GM21367 (cell line): ENCODE measurements at regions not wholly inside any gene's neighbourhood (a gene's known extent, or its start where the extent isn't known, plus 50 kb on each side); places are given as distances from the start of the nearest gene placed in this dataset.

Source experiments
- ATAC-seq: cut with Tn5 transposase; IDR thresholded peaks from one replicate; pipeline ENCODE4 v1.9.1; 2021; ENCODE audit not compliant: unreplicated experiment

DNA sequence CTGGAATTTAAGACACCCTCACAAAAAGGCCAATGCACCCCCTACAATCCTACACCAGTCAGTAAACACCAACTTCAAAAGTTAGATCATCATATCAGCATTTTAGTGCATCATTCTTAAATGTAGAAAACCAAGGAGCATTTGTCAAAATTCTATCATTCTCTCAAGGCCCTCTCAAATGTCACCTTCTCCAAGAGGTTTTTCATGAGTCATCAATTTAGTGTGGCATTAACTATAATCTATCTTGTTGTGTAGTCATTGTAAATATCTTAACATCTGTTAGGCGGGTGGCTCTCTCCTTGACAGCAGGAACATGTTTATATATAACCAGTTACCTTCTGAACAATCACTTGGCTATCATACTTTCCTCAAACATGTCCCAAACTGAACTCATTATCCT, 62.1 kb upstream of the G2E3 start:
- no peak for ATAC-seq

DNA sequence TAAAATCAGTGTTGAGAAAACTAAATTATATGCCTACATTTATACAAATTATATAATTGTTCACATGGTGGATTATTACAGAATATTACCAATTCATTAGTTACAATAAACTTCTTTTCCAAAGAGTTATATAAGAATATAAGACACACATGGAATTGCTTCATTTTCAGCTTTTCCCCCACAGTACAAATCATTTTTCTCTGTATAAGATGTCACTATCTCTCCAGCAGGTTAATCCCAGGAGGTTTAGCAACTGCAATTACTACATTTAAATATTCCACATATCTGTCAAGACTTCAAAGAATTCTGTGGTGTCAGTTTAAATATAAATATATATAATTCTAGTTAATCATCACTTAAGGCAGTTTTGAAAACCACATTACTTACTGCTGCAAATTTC, 59.6 kb upstream of the G2E3 start:
- ATAC-seq: no peak

DNA sequence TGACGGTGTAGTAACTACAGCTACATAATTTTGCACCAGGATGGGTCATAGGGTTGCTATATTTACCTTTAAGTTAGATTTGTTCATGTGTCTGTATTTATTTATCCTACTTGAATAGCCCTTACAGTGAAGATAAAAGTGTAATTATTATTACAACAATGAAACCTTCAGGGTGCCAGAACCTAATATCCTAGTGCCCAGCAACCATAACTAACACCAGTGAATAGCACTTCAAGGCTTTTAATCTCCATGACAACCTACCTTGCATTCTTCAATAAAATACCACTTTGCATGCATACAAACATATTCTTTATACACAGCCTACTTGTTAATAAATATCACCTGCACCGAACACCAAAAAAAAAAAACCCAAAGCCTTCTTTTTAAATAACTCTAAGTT, 58.7 kb upstream of the G2E3 start:
- ATAC-seq: no peak

DNA sequence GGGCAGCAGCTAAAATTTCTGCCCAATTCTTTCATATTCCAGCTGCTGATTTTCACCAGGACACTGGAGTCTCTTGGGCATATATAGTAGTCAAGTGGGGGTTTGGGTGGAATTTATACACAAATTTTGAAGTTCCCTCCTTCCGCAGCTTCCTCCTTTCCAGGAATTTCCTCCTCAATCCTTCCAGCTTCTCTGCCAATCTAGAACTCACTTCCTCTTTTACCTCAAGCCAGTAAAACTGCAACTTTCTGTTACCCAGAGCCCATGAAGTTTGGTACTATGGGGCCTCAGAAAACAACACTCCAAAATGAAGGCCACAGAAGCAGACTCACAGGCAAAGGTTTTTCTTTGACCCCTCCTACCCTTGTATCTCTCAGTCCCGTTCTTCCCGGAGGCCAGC, 51.7 kb upstream of the G2E3 start:
- ATAC-seq: no peak
